Jurkat, Clone E6-1 (cell line): ENCODE measurements at regions not wholly inside any gene's neighbourhood (a gene's known extent, or its start where the extent isn't known, plus 50 kb on each side); places are given as distances from the start of the nearest gene placed in this dataset.

ENCODE experiments used
- DNase-seq: peaks from one replicate; pipeline ENCODE4 v3.0.0-alpha.2; 2011; ENCODE audit warnings: low read depth, low spot score
- H3K4me3 ChIP-seq: 2 replicates; pipeline ENCODE4 v1.5.1; 2011; ENCODE audit warnings: mild to moderate bottlenecking, low read length, control low read depth, moderate library complexity

DNA sequence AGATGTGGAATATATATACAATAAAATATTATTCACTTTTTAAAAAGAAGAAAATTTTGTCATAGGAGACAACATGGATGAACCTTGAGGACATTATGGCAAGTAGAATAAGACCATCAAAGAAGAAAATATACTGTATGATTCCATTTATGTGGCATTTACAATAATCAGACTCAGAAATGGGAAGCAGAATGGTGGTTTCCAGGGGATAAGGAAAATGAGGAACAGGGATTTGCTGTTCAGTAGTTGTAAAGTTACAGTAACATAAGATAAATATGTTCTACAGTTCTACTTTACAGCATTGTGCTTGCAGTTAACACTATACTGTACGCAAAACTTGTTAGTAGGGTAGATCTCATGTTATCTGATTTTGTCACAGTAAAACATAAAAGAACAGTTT is 1271.0 kb downstream of the LRFN5 start:
- H3K4me3 ChIP-seq = no peak overlapping the region
- no peak for DNase-seq

- DNase-seq = no peak
- H3K4me3 ChIP-seq = no peak overlapping the region
These were observed 1266.1 kb downstream of the LRFN5 start for GRCh38 chr14:42872786-42873185.

DNA sequence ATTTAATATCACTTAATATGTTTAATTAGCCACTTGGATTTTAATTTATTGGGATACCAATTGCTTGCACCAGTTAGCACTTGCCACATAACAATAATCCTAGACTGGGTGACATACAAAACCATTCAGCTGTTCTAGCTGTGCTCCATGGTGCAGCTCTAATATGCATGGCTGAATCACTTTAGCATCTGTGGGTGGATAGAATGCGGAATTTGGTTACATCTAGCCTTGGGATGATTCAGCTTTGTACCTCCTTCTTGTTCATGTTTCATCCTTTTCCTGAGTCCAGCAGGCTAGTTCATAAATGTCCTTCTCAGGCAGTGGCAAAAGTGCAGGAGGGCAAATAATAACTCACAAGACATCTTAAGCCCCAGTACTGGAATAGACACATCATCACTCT is 1263.0 kb downstream of the LRFN5 start:
- H3K4me3 ChIP-seq = no peak overlapping the region
- no peak for DNase-seq

DNA sequence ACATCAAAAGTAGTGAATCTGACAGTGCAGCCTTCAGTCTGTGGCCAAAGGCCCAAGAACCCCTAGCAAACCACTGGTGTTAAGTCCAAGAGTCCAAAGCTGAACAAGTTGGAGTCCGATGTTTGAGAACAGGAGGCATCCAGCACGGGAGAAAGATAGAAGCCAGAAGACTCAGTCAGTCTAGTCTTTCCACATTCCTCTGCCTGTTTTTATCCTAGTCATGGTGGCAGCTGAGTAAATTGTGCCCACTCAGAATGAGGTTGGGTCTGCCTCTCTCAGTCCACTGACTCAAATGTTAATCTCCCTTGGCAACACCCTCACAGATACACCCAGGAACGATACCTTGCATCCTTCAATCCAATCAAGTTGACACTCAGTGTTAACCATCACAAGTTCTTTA is 1255.4 kb downstream of the LRFN5 start:
- no peak for DNase-seq
- H3K4me3 ChIP-seq = no peak overlapping the region

GRCh38 chr14:42860371-42860770 is 1253.7 kb downstream of the LRFN5 start:
- H3K4me3 ChIP-seq = no peak overlapping the region
- DNase-seq = no peak

DNA sequence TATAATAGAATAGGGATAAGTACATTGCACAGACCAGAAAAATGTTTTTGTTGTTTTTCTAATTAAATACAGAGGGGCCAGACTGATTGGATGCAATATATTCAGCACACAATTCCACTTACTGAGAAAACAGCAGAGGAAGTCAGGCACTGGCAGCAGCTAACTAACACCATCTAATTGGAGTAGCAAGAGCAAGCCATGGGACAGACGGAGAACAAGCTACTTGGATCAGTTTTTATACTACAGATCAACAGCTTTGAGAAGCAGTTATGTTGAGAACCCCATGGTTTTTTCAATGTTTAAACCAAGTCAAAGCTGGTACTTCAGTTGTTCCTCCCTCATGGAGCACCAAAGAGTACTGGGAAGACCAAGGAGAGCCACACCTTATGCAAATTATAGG is 1249.4 kb downstream of the LRFN5 start:
- H3K4me3 ChIP-seq = no peak overlapping the region
- DNase-seq = no peak

GRCh38 chr14:42855085-42855484 is 1248.4 kb downstream of the LRFN5 start:
- H3K4me3 ChIP-seq = no peak overlapping the region
- no peak for DNase-seq

DNA sequence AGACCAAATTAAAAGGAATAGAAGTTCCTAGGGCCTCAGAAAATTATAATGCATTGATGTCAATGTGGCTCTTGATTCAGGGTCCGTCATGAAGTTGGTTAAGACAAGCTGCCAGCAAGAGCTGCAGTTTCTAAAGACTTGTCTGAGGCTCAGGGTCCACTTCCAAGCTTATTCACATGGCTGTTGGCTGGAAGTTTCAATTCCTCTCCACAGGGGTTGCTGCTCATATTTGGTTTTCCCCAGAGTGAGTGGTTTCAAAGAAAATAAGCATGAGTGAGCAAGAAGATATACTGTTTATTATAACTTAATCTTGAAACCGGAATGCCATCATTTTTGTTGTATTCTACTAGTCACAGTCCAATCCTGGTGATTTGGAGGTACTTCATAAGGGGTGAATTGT is 1247.4 kb downstream of the LRFN5 start:
- H3K4me3 ChIP-seq = no peak overlapping the region
- no peak for DNase-seq

GRCh38 chr14:42848652-42849051 is 1242.0 kb downstream of the LRFN5 start:
- no peak for DNase-seq
- H3K4me3 ChIP-seq = no peak overlapping the region

DNA sequence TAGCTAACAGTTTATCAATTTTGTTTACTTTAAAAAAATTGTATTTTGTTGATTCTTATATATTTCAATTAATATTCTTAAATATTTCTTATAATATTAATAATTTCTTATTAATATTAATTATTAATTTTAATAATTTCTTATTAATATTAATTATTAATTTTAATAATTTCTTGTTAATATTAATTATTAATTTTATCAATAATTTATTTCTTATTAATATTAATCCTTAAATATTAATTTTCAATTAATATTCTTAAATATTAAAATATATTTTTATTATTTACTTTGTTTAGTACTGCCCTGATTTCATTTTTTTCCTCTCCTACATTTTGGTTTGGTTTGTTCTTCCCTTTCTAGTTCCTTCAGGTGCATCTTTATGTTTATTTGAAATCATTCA is 1208.1 kb downstream of the LRFN5 start:
- no peak for DNase-seq
- no peak overlapping the region for H3K4me3 ChIP-seq

DNA sequence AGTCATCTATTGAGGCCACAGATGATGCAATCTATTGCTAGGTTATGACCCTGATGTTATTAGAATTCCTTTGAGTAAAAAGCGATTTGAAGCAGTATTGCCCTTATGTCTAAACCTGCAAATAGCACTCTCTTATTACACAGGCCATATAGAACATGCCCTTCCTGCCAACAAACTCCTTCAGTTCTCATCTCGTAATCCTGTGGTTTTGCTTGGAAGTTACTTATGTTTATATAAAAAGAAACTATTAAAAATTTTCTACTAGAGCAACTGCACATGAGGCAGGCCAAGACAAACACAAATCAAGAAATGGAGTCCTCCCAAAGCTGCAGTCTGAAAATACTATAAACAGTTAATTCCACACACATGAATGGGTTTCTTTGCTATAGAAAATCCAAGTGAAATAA is 1200.2 kb downstream of the LRFN5 start:
- DNase-seq = no peak
- no peak overlapping the region for H3K4me3 ChIP-seq

GRCh38 chr14:42804141-42804540 is 1197.5 kb downstream of the LRFN5 start:
- H3K4me3 ChIP-seq = no peak overlapping the region

DNA sequence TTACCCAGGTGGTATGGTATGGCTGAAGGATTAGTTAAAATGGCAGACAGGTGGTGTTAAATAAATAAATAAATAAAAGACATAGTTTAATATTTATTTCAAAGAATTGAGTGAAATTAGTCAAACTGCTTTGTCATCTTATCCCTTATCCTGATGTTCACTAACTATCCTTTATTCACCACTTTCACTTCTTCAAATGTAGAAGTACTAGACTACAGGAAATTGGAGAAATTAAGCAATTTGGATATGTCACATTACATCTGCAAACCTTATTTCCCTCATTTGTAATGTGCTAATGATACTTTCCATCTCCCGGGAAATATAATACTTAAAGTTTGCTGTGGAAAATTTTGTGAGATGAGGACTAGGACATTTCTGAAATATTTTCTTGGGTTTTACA is 1195.7 kb downstream of the LRFN5 start:
- H3K4me3 ChIP-seq = no peak overlapping the region
- no peak for DNase-seq

More at GRCh38 chr14:42804141-42804540, 1197.5 kb downstream of the LRFN5 start:
- DNase-seq = no peak

- no peak overlapping the region for H3K4me3 ChIP-seq
- no peak for DNase-seq
These were observed 1185.5 kb downstream of the LRFN5 start for GRCh38 chr14:42792166-42792565.

GRCh38 chr14:42782754-42783153 is 1176.1 kb downstream of the LRFN5 start:
- H3K4me3 ChIP-seq = no peak overlapping the region
- no peak for DNase-seq

GRCh38 chr14:42778984-42779383 is 1172.3 kb downstream of the LRFN5 start:
- DNase-seq = no peak

DNA sequence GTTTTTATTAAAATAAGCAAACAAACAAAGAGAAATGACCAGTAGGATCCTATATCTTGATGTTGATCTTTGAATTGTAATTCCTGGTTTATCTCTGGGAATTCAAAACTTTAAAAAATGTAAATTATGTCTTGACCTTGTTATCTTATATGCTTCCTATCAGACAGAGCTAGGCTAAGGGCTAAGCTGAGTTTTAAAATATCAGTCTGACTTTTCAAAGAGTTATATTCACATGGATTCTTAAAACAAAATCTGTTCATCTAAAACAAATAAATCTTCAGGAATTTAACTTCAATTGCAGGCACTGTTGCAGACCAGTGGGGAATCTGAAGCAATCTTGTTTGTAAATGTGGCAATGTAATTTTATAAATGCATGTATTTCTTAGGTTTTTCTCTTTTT is 1144.1 kb downstream of the LRFN5 start:
- DNase-seq = no peak
- H3K4me3 ChIP-seq = no peak overlapping the region

More at GRCh38 chr14:42778984-42779383, 1172.3 kb downstream of the LRFN5 start:
- H3K4me3 ChIP-seq = no peak overlapping the region

DNA sequence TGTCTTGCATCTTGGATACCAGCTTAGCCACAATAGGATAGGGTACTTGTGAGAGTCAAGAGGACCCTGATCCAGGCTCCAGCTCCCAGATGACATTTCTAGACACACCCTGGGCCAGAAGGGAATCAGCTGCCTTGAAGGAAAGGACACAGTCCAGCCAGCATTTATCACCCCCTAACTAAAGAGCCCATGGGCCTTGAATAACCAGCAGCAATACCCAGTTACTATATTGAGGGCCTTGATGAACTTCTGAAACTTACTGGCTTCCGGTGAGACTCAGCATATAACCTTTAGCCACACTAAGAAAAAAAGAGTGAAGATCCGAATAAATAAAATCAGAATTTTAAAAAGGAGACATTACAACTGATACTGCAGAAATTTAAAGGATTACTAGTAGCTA is 1135.4 kb downstream of the LRFN5 start:
- DNase-seq = no peak
- H3K4me3 ChIP-seq = no peak overlapping the region

DNA sequence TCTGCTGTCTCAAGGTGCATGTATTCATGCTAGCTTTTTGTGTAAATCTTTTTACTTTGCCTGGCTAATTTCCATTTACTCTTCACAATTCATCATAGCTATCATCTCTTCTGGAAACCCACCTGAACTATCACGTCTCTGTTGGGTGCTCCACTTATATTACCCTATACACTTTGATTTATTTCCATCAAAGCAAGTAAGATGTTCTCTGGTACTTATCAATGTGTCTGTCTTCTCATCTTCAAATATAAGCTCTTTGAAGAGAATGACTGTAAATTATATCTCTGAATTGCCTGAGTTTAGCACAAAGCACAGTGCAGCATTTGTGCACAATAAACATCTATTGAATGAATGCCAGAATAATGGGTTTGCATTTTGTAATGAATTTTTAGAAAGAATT is 1129.7 kb downstream of the LRFN5 start:
- no peak for DNase-seq
- H3K4me3 ChIP-seq = no peak overlapping the region

DNA sequence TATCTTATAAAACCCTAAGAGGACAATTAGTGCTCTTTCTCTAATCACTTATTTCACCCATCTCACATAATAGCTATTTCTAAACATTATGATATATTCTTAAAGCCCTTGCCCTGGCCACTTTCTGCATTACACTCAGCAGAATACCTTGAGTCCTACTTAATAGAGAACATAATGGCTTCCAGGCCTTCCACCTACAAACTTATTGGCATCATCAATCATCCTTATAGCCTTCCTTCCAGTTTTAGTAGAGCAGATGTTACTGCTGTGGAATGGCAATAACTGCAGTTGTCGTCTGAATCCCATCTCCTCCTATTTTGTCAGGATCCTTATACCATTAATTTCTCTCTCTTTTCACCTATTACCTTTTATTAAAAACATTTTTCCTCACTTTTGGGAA is 1127.4 kb downstream of the LRFN5 start:
- no peak overlapping the region for H3K4me3 ChIP-seq
- DNase-seq = no peak

DNA sequence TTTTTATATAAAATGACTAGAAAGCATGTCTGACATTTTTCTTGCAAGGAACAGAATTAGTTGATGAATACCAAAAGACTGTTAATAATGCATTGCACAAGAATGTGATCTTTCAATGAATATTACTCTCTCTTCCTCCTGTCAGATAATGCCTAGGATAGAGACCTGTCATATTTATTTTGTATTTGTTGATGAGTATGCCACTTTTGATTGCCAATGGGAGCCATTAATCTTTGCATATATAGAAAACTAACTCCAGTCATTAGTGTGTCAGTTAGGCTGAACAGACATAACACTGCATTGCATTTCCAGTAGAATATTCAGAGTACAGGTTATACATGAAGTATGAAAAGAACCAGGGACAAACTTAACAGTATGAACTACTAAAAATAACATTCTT is 1125.3 kb downstream of the LRFN5 start:
- no peak overlapping the region for H3K4me3 ChIP-seq
- no peak for DNase-seq

DNA sequence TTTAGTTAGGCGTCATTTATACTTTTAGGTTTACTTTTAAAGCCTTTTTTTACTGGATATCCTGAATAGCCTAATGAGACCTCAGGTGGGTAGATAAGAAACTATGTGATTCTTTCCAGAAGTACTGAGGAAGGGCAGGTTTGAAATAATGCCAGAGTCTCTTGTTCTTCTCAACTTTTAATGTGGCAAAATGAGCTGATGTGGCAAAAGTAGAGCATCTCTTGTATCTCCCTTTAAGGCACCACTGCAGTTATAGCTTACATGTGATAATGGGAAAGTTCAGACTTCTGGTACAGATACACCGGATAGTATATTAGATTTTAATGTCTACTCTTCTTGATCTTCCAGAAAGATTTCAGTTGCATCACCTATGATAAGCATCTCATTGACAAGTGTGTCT is 1124.8 kb downstream of the LRFN5 start:
- no peak for DNase-seq

More for the DNA sequence above, 1124.8 kb downstream of the LRFN5 start:
- H3K4me3 ChIP-seq = no peak overlapping the region
